ENCODE measurements at regions not wholly inside any gene's neighbourhood (a gene's known extent, or its start where the extent isn't known, plus 50 kb on each side); places are given as distances from the start of the nearest gene placed in this dataset.
"Not testable (repeated sequence)": the region's sequence is repeated elsewhere in the genome, so short reads cannot be mapped to it uniquely, and the experiment has no call there.

GRCh38 chr9:40927851-40928802 is 200.4 kb downstream of the FOXD4L6 start:
- no peak overlapping the region for H3K27ac Mint-ChIP-seq (ENCODE audit: unreplicated experiment)
- no peak for TF ChIP-seq CTCF (IDR thresholded peaks at IDR 0.05; ENCODE audit: unreplicated experiment)
- no peaks in the 10 kb centered on the region for H3K4me1 Mint-ChIP-seq (ENCODE audit: low read depth, unreplicated experiment)
- no peaks in the 10 kb centered on the region for H3K36me3 Mint-ChIP-seq (ENCODE audit: insufficient read depth, unreplicated experiment)
- intact Hi-C loops (cut with micrococcal nuclease; ENCODE audit: unreplicated experiment) = no loop called here
- no TSS peak for BruUV-seq (replicated peaks)
- peaks cover 11% of the 10 kb centered on the region for H3K9me3 Mint-ChIP-seq (ENCODE audit: low read depth, unreplicated experiment)
- H3K27me3 Mint-ChIP-seq (ENCODE audit: unreplicated experiment) = no peaks in the 10 kb centered on the region
- no peak for DNase-seq
- no peak overlapping the region for H3K4me3 Mint-ChIP-seq (ENCODE audit: low read depth, unreplicated experiment)
- CTCF ChIA-PET = no interaction called here

DNA sequence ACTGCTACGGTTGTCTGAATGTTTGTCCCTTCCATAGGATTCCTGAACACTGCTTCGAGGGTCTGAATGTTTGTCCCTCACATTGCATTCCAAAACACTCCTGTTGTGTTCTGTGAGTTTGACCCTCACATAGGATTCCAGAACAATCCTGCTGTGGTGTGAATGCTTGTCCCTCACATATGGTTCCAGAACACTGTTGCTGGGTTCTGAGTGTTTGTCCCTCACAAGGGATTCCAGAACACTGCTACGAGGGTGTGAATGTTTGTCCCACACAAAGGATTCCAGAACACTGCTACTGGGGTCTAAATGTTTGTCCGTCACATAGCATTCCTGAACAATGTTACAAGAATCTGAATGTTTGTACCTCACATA is 201.2 kb downstream of the FOXD4L6 start:
- no TSS peak for BruUV-seq (replicated peaks)
- Mint-ChIP-seq H3K4me1 (ENCODE audit: low read depth, unreplicated experiment) (no peaks in the 10 kb centered on the region), H3K27ac (ENCODE audit: unreplicated experiment) (no peak overlapping the region), H3K4me3 (ENCODE audit: low read depth, unreplicated experiment) (no peak overlapping the region), H3K9me3 (ENCODE audit: low read depth, unreplicated experiment) (peaks cover 11% of the 10 kb centered on the region), H3K36me3 (ENCODE audit: insufficient read depth, unreplicated experiment) (no peaks in the 10 kb centered on the region), H3K27me3 (ENCODE audit: unreplicated experiment) (no peaks in the 10 kb centered on the region)
- intact Hi-C loops (cut with micrococcal nuclease; ENCODE audit: unreplicated experiment) = no loop called here
- CTCF ChIA-PET = no interaction called here
- TF ChIP-seq CTCF (IDR thresholded peaks at IDR 0.05; ENCODE audit: unreplicated experiment) = no peak
- DNase-seq = no peak

- CTCF ChIA-PET = no interaction called here
- H3K27me3 Mint-ChIP-seq (ENCODE audit: unreplicated experiment) = no peaks in the 10 kb centered on the region
- intact Hi-C loops (cut with micrococcal nuclease; ENCODE audit: unreplicated experiment) = no loop called here
- no peaks in the 10 kb centered on the region for H3K4me1 Mint-ChIP-seq (ENCODE audit: low read depth, unreplicated experiment)
- no peak for TF ChIP-seq CTCF (IDR thresholded peaks at IDR 0.05; ENCODE audit: unreplicated experiment)
- H3K36me3 Mint-ChIP-seq (ENCODE audit: insufficient read depth, unreplicated experiment) = no peaks in the 10 kb centered on the region
- no peak overlapping the region for H3K27ac Mint-ChIP-seq (ENCODE audit: unreplicated experiment)
- H3K4me3 Mint-ChIP-seq (ENCODE audit: low read depth, unreplicated experiment) = no peak overlapping the region
- H3K9me3 Mint-ChIP-seq (ENCODE audit: low read depth, unreplicated experiment) = peaks cover 9% of the 10 kb centered on the region
- BruUV-seq (replicated peaks) = no TSS peak
- no peak for DNase-seq
These were observed 201.8 kb downstream of the FOXD4L6 start for GRCh38 chr9:40926404-40927259.

- TF ChIP-seq CTCF (IDR thresholded peaks at IDR 0.05; ENCODE audit: unreplicated experiment) = no peak
- BruUV-seq (replicated peaks) = no TSS peak
- no peaks in the 10 kb centered on the region for H3K36me3 Mint-ChIP-seq (ENCODE audit: insufficient read depth, unreplicated experiment)
- CTCF ChIA-PET = no interaction called here
- H3K27me3 Mint-ChIP-seq (ENCODE audit: unreplicated experiment) = no peaks in the 10 kb centered on the region
- intact Hi-C loops (cut with micrococcal nuclease; ENCODE audit: unreplicated experiment) = no loop called here
- H3K27ac Mint-ChIP-seq (ENCODE audit: unreplicated experiment) = no peak overlapping the region
- no peak overlapping the region for H3K4me3 Mint-ChIP-seq (ENCODE audit: low read depth, unreplicated experiment)
- DNase-seq = no peak
- H3K9me3 Mint-ChIP-seq (ENCODE audit: low read depth, unreplicated experiment) = peaks cover 7% of the 10 kb centered on the region
- H3K4me1 Mint-ChIP-seq (ENCODE audit: low read depth, unreplicated experiment) = no peaks in the 10 kb centered on the region
These were observed 203.3 kb downstream of the FOXD4L6 start for GRCh38 chr9:40925149-40925548.

- intact Hi-C loops (cut with micrococcal nuclease; ENCODE audit: unreplicated experiment); H3K36me3 Mint-ChIP-seq (ENCODE audit: insufficient read depth, unreplicated experiment); H3K4me1 Mint-ChIP-seq (ENCODE audit: low read depth, unreplicated experiment); H3K27me3 Mint-ChIP-seq (ENCODE audit: unreplicated experiment); H3K4me3 Mint-ChIP-seq (ENCODE audit: low read depth, unreplicated experiment); H3K27ac Mint-ChIP-seq (ENCODE audit: unreplicated experiment); CTCF ChIA-PET; BruUV-seq (replicated peaks); DNase-seq: not testable (repeated sequence)
- H3K9me3 Mint-ChIP-seq (ENCODE audit: low read depth, unreplicated experiment) = peaks cover 18% of the 10 kb centered on the region
These were observed 212.1 kb downstream of the FOXD4L6 start for GRCh38 chr9:40916399-40916783.

DNA sequence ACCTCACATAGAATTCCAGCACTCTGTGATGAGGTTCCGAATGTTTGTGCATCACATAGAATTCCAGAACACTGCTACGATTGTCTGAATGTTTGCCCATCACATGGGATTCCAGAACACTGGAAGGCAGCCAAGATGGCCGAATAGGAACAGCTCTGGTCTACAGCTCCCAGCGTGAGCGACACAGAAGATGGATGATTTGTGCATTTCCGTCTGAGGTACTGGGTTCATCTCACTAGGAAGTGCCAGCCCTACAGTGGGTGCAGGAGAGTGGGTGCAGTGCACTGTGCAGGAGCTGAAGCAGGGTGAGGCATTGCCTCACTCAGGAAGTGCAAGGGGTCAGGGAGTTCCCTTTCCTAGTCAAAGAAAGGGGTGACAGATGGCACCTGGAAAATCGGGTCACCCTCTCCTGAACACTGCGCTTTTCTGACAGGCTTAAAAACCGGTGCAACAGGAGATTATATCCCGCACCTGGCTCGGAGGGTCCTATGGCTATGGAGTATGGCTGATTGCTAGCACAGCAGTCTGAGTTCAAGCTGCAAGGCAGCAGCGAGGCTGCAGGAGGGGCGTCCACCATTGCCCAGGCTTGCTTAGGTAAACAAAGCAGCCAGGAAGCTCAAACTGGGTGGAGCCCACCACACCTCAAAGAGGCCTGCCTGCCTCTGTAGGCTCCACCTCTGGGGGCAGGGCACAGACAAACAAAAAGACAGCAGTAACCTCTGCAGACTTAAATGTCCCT is 212.7 kb downstream of the FOXD4L6 start:
- H3K4me1 Mint-ChIP-seq (ENCODE audit: low read depth, unreplicated experiment); DNase-seq; CTCF ChIA-PET; H3K36me3 Mint-ChIP-seq (ENCODE audit: insufficient read depth, unreplicated experiment); H3K27me3 Mint-ChIP-seq (ENCODE audit: unreplicated experiment); H3K4me3 Mint-ChIP-seq (ENCODE audit: low read depth, unreplicated experiment); intact Hi-C loops (cut with micrococcal nuclease; ENCODE audit: unreplicated experiment); H3K27ac Mint-ChIP-seq (ENCODE audit: unreplicated experiment); BruUV-seq (replicated peaks): not testable (repeated sequence)
- peaks cover 18% of the 10 kb centered on the region for H3K9me3 Mint-ChIP-seq (ENCODE audit: low read depth, unreplicated experiment)
